K562 (cell line): ENCODE measurements at regions not wholly inside any gene's neighbourhood (a gene's known extent, or its start where the extent isn't known, plus 50 kb on each side); places are given as distances from the start of the nearest gene placed in this dataset.

Experiments used
- CBFB ChIP-seq: sonication (generic); formaldehyde crosslinking; IDR thresholded peaks from 2 replicates; pipeline ENCODE4 v1.4.0; 2020; ENCODE audit warnings: mild to moderate bottlenecking, missing genetic modification reagents
- CEBPB ChIP-seq: fragments of 450-650 bp; IDR thresholded peaks from 2 replicates; pipeline ENCODE4 v1.6.1; 2016; ENCODE audit warnings: missing genetic modification characterization, missing compliant biosample characterization
- EZH2 ChIP-seq: IDR thresholded peaks from 2 replicates; pipeline ENCODE4 v1.6.1; 2012; ENCODE audit warnings: low read depth, mild to moderate bottlenecking, inconsistent platforms, low read length, borderline replicate concordance
- KLF6 ChIP-seq: fragments of 250-450 bp; sonication (Bioruptor Pico); IDR thresholded peaks from 2 replicates; pipeline ENCODE4 v1.4.0; 2020; ENCODE audit warnings: mild to moderate bottlenecking, moderate library complexity, borderline replicate concordance
- NCOA2 ChIP-seq, 2 experiments: fragments of 450-650 bp; IDR thresholded peaks; 2 replicates each; pipeline ENCODE4 v1.6.1; 2018; ENCODE audit warnings: mild to moderate bottlenecking in 2 of 2, moderate library complexity in 1 of 2; ENCODE audit not compliant: partially characterized antibody in 2 of 2
- POLR2A ChIP-seq: fragments of 450-650 bp; conservative IDR thresholded peaks from 2 replicates; pipeline ENCODE4 v1.6.1; 2016
- POLR2AphosphoS5 ChIP-seq: IDR thresholded peaks from 2 replicates; pipeline ENCODE4 v1.6.1; 2011; ENCODE audit warnings: mild to moderate bottlenecking, low read depth, low read length, moderate library complexity; ENCODE audit not compliant: control insufficient read depth, insufficient read depth
- STAT5A ChIP-seq: IDR thresholded peaks from 2 replicates; pipeline ENCODE4 v1.6.1; 2012; ENCODE audit warnings: low read length, inconsistent platforms, borderline replicate concordance
- TCF7L2 ChIP-seq: fragments of 150-350 bp; IDR thresholded peaks from 2 replicates; pipeline ENCODE4 v1.6.1; 2016; ENCODE audit warnings: low read depth, mild to moderate bottlenecking, low read length, moderate library complexity
- ZFP36 ChIP-seq: fragments of 150-350 bp; IDR thresholded peaks from 2 replicates; pipeline ENCODE4 v1.6.1; 2018; ENCODE audit warnings: low read length, low read depth; ENCODE audit not compliant: partially characterized antibody
- ZKSCAN8 ChIP-seq: fragments of 200-800 bp; sonication (Bioruptor generic); IDR thresholded peaks from 2 replicates; pipeline ENCODE4 v1.6.1; 2016; ENCODE audit warnings: missing genetic modification characterization, missing compliant biosample characterization
- ZNF583 ChIP-seq: fragments of 250-450 bp; sonication (Bioruptor Pico); IDR thresholded peaks from 2 replicates; pipeline ENCODE4 v1.4.0; 2020
- TF ChIP-seq, protein P1 (sequence below), 3 experiments: IDR thresholded peaks in 2 of 3; conservative IDR thresholded peaks in 1 of 3; 2 replicates each; pipeline ENCODE4 v1.5.1; 2011 to 2012; ENCODE audit warnings: low read length in 3 of 3, mild to moderate bottlenecking in 3 of 3, control low read depth in 2 of 3, improper control_type of control experiment in 1 of 3, inconsistent platforms in 1 of 3, low read depth in 1 of 3, mixed read lengths in 1 of 3, moderate library complexity in 1 of 3; ENCODE audit not compliant: insufficient read depth in 2 of 3
- TF ChIP-seq, protein P2 (sequence below): fragments of 250-450 bp; sonication (Bioruptor Pico); IDR thresholded peaks from 2 replicates; pipeline ENCODE4 v1.5.0; 2021; ENCODE audit warnings: mild to moderate bottlenecking, moderate library complexity

DNA sequence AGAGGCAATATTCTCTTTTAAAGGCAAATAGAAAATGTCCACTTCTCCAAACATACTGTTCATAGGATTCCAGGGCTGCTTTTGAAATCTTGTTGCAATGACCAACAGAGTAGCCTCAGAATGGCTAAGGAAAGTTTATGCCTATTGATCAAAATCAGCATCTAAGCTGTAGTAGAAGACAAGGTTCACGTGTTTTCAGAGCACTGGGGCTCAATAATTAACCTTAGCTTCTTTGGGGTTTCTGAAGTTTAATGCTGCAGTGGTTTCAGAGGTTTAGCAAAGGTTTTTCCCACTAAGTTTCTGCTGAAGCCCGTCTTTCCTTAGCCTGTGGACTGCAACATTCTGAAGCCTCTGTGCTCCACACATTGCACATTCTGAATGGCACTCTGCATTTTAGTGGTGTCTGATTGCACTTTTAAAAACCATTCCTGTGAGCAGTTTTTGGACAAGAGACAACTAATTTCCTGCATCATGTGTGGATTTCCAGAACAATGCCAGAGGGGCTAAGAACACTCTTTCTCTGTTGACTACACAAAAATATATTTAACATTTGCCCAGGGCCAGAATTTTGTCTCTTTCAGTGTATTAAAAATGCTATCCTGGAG lies 342.5 kb downstream of the PTEN start:
- TF ChIP-seq ZNF583 (CRISPR knock-in tag) (no peak), TCF7L2 (no peak), STAT5A (no peak), POLR2A (no peak), EZH2 (no peak), CBFB (no peak), ZKSCAN8 (CRISPR knock-in tag) (no peak), CEBPB (tag) (no peak), ZFP36 (no peak), NCOA2 (IDR thresholded peaks at IDR 0.05; ENCODE audit: partially characterized antibody in 2 of 2) (no peak), POLR2AphosphoS5 (no peak), KLF6 (CRISPR knock-in tag) (no peak)
- TF ChIP-seq, protein P1, sequence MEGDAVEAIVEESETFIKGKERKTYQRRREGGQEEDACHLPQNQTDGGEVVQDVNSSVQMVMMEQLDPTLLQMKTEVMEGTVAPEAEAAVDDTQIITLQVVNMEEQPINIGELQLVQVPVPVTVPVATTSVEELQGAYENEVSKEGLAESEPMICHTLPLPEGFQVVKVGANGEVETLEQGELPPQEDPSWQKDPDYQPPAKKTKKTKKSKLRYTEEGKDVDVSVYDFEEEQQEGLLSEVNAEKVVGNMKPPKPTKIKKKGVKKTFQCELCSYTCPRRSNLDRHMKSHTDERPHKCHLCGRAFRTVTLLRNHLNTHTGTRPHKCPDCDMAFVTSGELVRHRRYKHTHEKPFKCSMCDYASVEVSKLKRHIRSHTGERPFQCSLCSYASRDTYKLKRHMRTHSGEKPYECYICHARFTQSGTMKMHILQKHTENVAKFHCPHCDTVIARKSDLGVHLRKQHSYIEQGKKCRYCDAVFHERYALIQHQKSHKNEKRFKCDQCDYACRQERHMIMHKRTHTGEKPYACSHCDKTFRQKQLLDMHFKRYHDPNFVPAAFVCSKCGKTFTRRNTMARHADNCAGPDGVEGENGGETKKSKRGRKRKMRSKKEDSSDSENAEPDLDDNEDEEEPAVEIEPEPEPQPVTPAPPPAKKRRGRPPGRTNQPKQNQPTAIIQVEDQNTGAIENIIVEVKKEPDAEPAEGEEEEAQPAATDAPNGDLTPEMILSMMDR (IDR thresholded peaks at IDR 0.05 in 2 of 3, conservative IDR thresholded peaks at IDR 0.05 in 1 of 3; ENCODE audit: insufficient read depth in 2 of 3, low read depth in 1 of 3, low read length in 3 of 3), result no peak
- TF ChIP-seq, protein P2, sequence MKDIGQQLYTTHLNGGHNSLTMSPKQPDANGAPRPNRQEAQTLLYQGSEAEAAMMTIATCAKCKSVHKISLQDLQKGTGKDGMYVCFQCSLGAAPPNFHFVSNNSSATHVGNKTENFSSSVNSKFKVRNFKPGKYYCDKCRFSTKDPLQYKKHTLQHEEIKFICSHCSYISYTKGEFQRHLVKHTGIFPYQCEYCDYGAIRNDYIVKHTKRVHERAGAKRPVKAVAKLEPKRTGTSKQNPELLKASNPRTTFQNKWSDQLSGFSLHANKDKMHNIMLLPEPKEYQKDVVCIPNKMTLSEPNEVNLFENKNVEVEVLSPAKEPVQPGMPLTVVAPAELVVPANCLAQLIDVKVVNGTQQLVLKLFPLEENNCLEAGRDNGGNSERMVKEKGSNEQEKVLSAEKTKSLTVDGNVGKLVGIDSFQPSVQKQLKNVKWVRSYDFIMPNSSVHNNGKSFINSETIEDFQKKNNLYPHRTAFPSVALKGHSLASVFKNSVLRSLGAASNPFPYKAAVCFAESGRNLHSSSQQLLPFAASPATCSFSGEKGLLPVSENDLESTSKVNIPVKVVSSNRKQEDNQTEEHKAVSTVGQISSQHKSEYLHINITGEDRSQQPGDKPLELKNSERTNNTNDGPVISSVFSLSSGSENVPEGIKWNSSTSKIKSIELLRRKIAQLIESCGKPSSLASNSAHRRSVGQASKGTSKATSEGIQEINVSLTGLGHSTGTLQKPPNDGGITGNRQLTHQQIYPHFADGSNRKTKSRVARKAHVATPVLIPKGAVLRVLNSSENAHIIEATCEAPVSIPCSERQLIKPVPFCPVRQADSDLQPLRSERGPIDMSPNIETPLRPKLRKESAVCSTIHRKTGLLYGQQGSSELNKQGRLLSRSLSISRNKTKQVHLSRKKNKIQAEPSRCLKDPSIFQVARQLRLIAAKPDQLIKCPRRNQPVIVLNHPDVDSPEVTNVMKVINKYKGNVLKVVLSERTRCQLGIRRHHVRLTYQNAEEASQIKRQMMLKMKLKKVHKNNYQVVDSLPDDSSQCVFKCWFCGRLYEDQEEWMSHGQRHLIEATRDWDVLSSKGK, result no peak
